ENCODE measurements at regions not wholly inside any gene's neighbourhood (a gene's known extent, or its start where the extent isn't known, plus 50 kb on each side); places are given as distances from the start of the nearest gene placed in this dataset.

DNA sequence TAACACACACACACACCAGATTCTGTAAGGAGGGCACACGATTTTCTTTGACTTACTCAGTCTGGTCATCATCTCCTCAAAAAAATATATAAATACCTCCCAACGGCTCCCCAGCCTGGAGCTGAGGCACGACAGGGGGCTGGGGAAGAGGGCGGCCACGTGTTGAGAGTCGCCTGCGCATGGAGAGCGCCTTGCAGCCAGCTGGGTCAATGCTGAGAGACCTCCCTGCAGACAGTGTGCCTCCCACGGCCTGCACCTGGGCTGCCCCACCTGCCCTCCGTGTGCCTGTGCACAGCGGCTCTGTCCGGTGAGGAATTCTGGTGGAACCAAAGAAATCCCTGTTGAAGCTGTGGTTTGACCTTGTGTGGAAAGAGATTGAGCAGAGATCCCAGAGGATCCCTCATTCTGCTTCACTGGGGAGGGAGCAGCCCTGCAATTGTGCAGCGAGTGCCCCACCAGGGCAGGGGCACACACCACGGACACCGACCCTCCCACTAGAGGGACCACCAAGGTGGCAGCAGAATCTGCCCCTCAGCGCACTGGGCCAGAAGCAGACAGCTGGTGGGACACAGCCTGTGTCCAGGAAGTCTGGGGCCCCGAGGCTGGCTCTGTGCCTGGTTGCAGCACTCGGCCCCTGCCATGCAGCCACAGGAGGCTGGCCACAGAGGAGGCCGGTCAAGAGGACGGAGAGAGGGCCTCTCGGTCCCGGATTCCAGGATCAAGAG is 150.5 kb upstream of the PPP2R2D start:
- Histone ChIP-seq H3K27me3 (no peaks in the 10 kb centered on the region), H3K36me3 (no peaks in the 10 kb centered on the region), H3K9me3 (no peaks in the 10 kb centered on the region), H3K27ac (no peak overlapping the region), H3K4me3 (no peak overlapping the region), H3K4me1 (no peaks in the 10 kb centered on the region)
- no peak for DNase-seq
- TF ChIP-seq POLR2A (IDR thresholded peaks at IDR 0.05), result no peak
- no peak for TF ChIP-seq CTCF (IDR thresholded peaks at IDR 0.05)
- intact Hi-C loops (cut with DNase I; ENCODE audit: low total_unique reads), result no loop called here

GRCh38 chr10:131750973-131751826 is 149.6 kb upstream of the PPP2R2D start:
- Histone ChIP-seq H3K27me3 (no peaks in the 10 kb centered on the region), H3K4me1 (no peaks in the 10 kb centered on the region), H3K27ac (no peak overlapping the region), H3K36me3 (no peaks in the 10 kb centered on the region), H3K4me3 (no peak overlapping the region), H3K9me3 (no peaks in the 10 kb centered on the region)
- no peak for DNase-seq
- intact Hi-C loops (cut with DNase I; ENCODE audit: low total_unique reads), result no loop called here
- TF ChIP-seq CTCF (IDR thresholded peaks at IDR 0.05) (no peak), POLR2A (IDR thresholded peaks at IDR 0.05) (no peak)

GRCh38 chr10:131751827-131752775 is 148.7 kb upstream of the PPP2R2D start:
- Histone ChIP-seq H3K36me3 (no peaks in the 10 kb centered on the region), H3K27me3 (no peaks in the 10 kb centered on the region), H3K9me3 (no peaks in the 10 kb centered on the region), H3K4me1 (no peaks in the 10 kb centered on the region), H3K27ac (no peak overlapping the region), H3K4me3 (no peak overlapping the region)
- TF ChIP-seq CTCF (IDR thresholded peaks at IDR 0.05), result no peak
- no peak for TF ChIP-seq POLR2A (IDR thresholded peaks at IDR 0.05)
- intact Hi-C loops (cut with DNase I; ENCODE audit: low total_unique reads), result no loop called here
- DNase-seq, result no peak

DNA sequence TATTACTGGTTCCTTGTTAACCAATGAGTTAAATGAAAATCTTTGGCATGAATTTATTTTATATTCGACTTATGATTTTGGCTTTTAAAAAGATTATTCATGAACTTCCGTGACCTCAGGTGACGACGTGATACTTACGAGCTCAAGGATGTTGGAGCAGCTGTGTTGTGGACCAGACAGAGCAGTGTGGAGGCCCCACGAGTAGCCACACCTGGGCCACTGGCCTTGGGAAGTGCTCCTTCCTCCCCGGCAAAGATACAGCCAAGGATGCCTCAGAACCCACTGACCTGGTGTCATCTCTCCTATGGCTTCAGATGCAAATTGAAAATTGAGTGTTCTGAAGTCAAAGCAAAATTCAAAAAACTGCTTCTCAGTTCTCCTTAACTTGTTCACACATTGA is 147.5 kb upstream of the PPP2R2D start:
- Histone ChIP-seq H3K27ac (no peak overlapping the region), H3K27me3 (no peaks in the 10 kb centered on the region), H3K4me1 (no peaks in the 10 kb centered on the region), H3K9me3 (no peaks in the 10 kb centered on the region), H3K36me3 (no peaks in the 10 kb centered on the region), H3K4me3 (no peak overlapping the region)
- DNase-seq, result no peak
- no peak for TF ChIP-seq POLR2A (IDR thresholded peaks at IDR 0.05)
- TF ChIP-seq CTCF (IDR thresholded peaks at IDR 0.05), result no peak
- intact Hi-C loops (cut with DNase I; ENCODE audit: low total_unique reads), result no loop called here

Measured in uterus (tissue), 3 donors.